Smooth muscle cell (in vitro differentiated cells): ENCODE measurements at regions not wholly inside any gene's neighbourhood (a gene's known extent, or its start where the extent isn't known, plus 50 kb on each side); places are given as distances from the start of the nearest gene placed in this dataset.

Experiments
- DNase-seq: peaks from one replicate; lab custom pipeline; 2025; ENCODE audit not compliant: unreplicated experiment; lab: John Stamatoyannopoulos, UW
- H2AFZ ChIP-seq: fragments of 200-600 bp; sonication (generic); 2 replicates; pipeline ENCODE4 v1.6.0; 2016; ENCODE audit warnings: antibody characterized with exemption, low read depth, mild to moderate bottlenecking
- H3F3A ChIP-seq: fragments of 200-600 bp; sonication (generic); 2 replicates; pipeline ENCODE4 v1.6.0; 2017; ENCODE audit warnings: antibody characterized with exemption, low read depth
- H3K27ac ChIP-seq: fragments of 200-600 bp; sonication (generic); 2 replicates; pipeline ENCODE4 v1.5.1; 2016; ENCODE audit warnings: low read depth, mild to moderate bottlenecking
- H3K27me3 ChIP-seq: fragments of 200-600 bp; sonication (generic); 2 replicates; pipeline ENCODE4 v1.6.1; 2016; ENCODE audit warnings: low read depth, mild to moderate bottlenecking
- H3K36me3 ChIP-seq: fragments of 200-600 bp; sonication (generic); 2 replicates; pipeline ENCODE4 v1.5.1; 2016; ENCODE audit warnings: low read depth
- H3K4me1 ChIP-seq: fragments of 200-600 bp; sonication (generic); 2 replicates; pipeline ENCODE4 v1.5.1; 2016; ENCODE audit warnings: low read depth
- H3K4me2 ChIP-seq: fragments of 200-600 bp; sonication (generic); 2 replicates; pipeline ENCODE4 v1.6.0; 2016; ENCODE audit warnings: mild to moderate bottlenecking
- H3K4me3 ChIP-seq: fragments of 200-600 bp; sonication (generic); 2 replicates; pipeline ENCODE4 v1.5.1; 2016; ENCODE audit warnings: mild to moderate bottlenecking
- H3K79me2 ChIP-seq: fragments of 200-600 bp; sonication (generic); 2 replicates; pipeline ENCODE4 v1.6.0; 2016; ENCODE audit warnings: low read depth, mild to moderate bottlenecking
- H3K9ac ChIP-seq: fragments of 200-600 bp; sonication (generic); 2 replicates; pipeline ENCODE4 v1.6.0; 2016; ENCODE audit warnings: low read depth
- H3K9me3 ChIP-seq: fragments of 200-600 bp; sonication (generic); replicated peaks from 2 replicates; pipeline ENCODE4 v1.5.1; 2016; ENCODE audit warnings: low read depth
- H4K20me1 ChIP-seq: fragments of 200-600 bp; sonication (generic); 2 replicates; pipeline ENCODE4 v1.6.0; 2016; ENCODE audit warnings: low read depth
- CTCF ChIP-seq: fragments of 200-600 bp; sonication (generic); IDR thresholded peaks from 2 replicates; pipeline ENCODE4 v1.5.1; 2017; ENCODE audit warnings: borderline replicate concordance, mild to moderate bottlenecking, antibody characterized with exemption; ENCODE audit not compliant: insufficient read depth, poor library complexity, severe bottlenecking
- WGBS: methylation state at CpG from one replicate; pipeline ENCODE4 v1.1.7; 2016; ENCODE audit warnings: low lambda C conversion rate; 5-methylcytosine and 5-hydroxymethylcytosine counted together

DNA sequence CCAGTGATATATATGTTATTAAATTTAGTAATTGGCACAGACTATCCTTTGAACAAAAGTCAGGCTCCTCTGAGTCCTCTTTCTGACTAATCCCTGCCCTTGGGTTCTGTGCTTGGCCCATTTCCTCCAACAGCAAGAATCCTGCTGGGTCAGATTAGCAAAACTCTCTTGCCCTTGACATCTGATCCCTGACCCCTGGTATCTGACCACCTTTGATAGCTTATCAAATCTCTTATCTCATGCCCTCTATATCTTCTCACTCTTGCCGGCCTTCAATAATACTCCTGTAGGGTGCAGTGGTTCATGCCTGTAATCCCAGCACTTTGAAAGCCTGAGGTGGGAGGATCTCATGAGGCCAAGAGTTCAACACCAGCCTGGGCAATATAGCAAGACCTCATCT is 245.5 kb upstream of the FAM47A start:
- Histone ChIP-seq H3K9ac (no peak overlapping the region), H3K4me2 (no peak overlapping the region), H3K79me2 (no peaks in the 10 kb centered on the region), H2AFZ (no peak overlapping the region), H3K4me1 (peaks cover 5% of the 10 kb centered on the region), H3F3A (no peaks in the 10 kb centered on the region), H3K27ac (no peak overlapping the region), H3K4me3 (no peak overlapping the region), H3K9me3 (no peaks in the 10 kb centered on the region), H3K27me3 (no peaks in the 10 kb centered on the region), H3K36me3 (no peaks in the 10 kb centered on the region), H4K20me1 (no peaks in the 10 kb centered on the region)
- no peak for TF ChIP-seq CTCF
- 71% methylated on average over 1 of the region's 1 CpG for WGBS
- DNase-seq, result no peak

DNA sequence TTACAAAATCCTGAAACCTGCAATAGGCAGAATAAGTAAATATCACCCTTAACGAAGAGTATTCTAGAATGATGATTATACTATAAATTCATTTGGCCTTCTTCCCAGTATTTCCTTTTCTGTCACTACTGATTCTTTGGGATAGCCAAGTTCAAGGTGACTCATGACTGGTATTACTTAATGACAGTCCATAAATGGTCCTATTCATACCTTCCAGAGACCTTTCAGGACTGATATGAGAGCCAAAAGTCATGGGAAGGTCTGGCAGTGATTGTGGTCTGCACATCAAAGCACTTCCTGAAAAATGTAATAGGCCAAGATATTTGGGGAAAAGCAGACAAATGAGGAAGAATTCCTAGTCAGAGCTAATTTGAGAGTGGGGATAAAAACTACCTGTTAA is 239.6 kb upstream of the FAM47A start:
- H3K4me2 ChIP-seq, result no peak overlapping the region
- H3K9ac ChIP-seq, result no peak overlapping the region
- no peak overlapping the region for H3K4me3 ChIP-seq
- WGBS, result 65% methylated on average over 1 of the region's 1 CpG
- no peak overlapping the region for H2AFZ ChIP-seq
- no peaks in the 10 kb centered on the region for H3K4me1 ChIP-seq
- H4K20me1 ChIP-seq, result no peaks in the 10 kb centered on the region
- DNase-seq, result no peak
- no peaks in the 10 kb centered on the region for H3F3A ChIP-seq
- H3K27me3 ChIP-seq, result no peaks in the 10 kb centered on the region
- no peaks in the 10 kb centered on the region for H3K36me3 ChIP-seq
- H3K27ac ChIP-seq, result no peak overlapping the region
- H3K9me3 ChIP-seq, result no peaks in the 10 kb centered on the region
- no peaks in the 10 kb centered on the region for H3K79me2 ChIP-seq
- no peak for TF ChIP-seq CTCF

- peak; percentile 64 for TF ChIP-seq CTCF
- Histone ChIP-seq H3K4me2 (no peak overlapping the region), H3K79me2 (no peaks in the 10 kb centered on the region), H3K9ac (no peak overlapping the region), H3K4me3 (no peak overlapping the region), H3K27me3 (no peaks in the 10 kb centered on the region), H4K20me1 (no peaks in the 10 kb centered on the region), H3K36me3 (no peaks in the 10 kb centered on the region), H3K4me1 (no peaks in the 10 kb centered on the region), H3F3A (no peaks in the 10 kb centered on the region), H3K9me3 (no peaks in the 10 kb centered on the region), H3K27ac (no peak overlapping the region), H2AFZ (peak overlapping the region; percentile 76)
- WGBS, result 55% methylated on average over 4 of the region's 4 CpGs
- no peak for DNase-seq
Observed at GRCh38 chrX:34365471-34365870, 233.4 kb upstream of the FAM47A start.

- H3K27ac ChIP-seq, result no peak overlapping the region
- DNase-seq, result no peak
- H3K79me2 ChIP-seq, result no peaks in the 10 kb centered on the region
- no peak for TF ChIP-seq CTCF
- H3F3A ChIP-seq, result no peaks in the 10 kb centered on the region
- H3K4me2 ChIP-seq, result no peak overlapping the region
- H3K9me3 ChIP-seq, result no peaks in the 10 kb centered on the region
- H4K20me1 ChIP-seq, result no peaks in the 10 kb centered on the region
- H3K27me3 ChIP-seq, result no peaks in the 10 kb centered on the region
- no peak overlapping the region for H3K9ac ChIP-seq
- WGBS, result 87% methylated on average over 3 of the region's 3 CpGs
- no peaks in the 10 kb centered on the region for H3K4me1 ChIP-seq
- H3K4me3 ChIP-seq, result no peak overlapping the region
- H3K36me3 ChIP-seq, result no peaks in the 10 kb centered on the region
- no peak overlapping the region for H2AFZ ChIP-seq
Observed at GRCh38 chrX:34350561-34351335, 218.6 kb upstream of the FAM47A start.
